SK-N-SH (cell line): ENCODE measurements at regions not wholly inside any gene's neighbourhood (a gene's known extent, or its start where the extent isn't known, plus 50 kb on each side); places are given as distances from the start of the nearest gene placed in this dataset.

Experiments
- CTCF ChIA-PET: fragments of 300-600, 350-600 bp; formaldehyde crosslinking; extraction: SDS; loops from one replicate; lab custom pipeline; 2021; lab: Yijun Ruan, JAX
- POLR2A ChIA-PET: fragments of 350-600 bp; sonication (Branson Sonifier 250); formaldehyde crosslinking; extraction: SDS; loops from one replicate; lab custom pipeline; 2020; ENCODE audit warnings: antibody characterized with exemption, inconsistent platforms; lab: Yijun Ruan, JAX
- DNase-seq: peaks from one replicate; pipeline ENCODE4 v3.0.0; 2012
- H2AFZ ChIP-seq: fragments of 200-600 bp; sonication (generic); 2 replicates; pipeline ENCODE4 v1.8.1; 2016; ENCODE audit warnings: antibody characterized with exemption, mild to moderate bottlenecking, low read depth
- H3F3A ChIP-seq: fragments of 200-600 bp; sonication (generic); replicated peaks from 2 replicates; pipeline ENCODE3; 2016; ENCODE audit warnings: antibody characterized with exemption, mild to moderate bottlenecking; ENCODE audit not compliant: insufficient read depth
- H3K27ac ChIP-seq, 2 experiments: fragments of 200-500 bp in 1 of 2; fragments of 200-600 bp in 1 of 2; sonication (Bioruptor generic) in 1 of 2; sonication (generic), shearing (Covaris generic) in 1 of 2; 2 replicates each; pipeline versions ENCODE4 v1.5.1 to v1.6.1; 2014 to 2016; ENCODE audit warnings: low read depth in 2 of 2, inconsistent platforms in 1 of 2, low read length in 1 of 2, mild to moderate bottlenecking in 1 of 2, mixed read lengths in 1 of 2
- H3K27me3 ChIP-seq: fragments of 200-600 bp; sonication (generic), shearing (Covaris generic); 2 replicates; pipeline ENCODE4 v1.6.1; 2016; ENCODE audit warnings: mixed run types; ENCODE audit not compliant: insufficient read depth
- H3K36me3 ChIP-seq, 2 experiments: fragments of 200-500 bp in 1 of 2; fragments of 200-600 bp in 1 of 2; sonication (Bioruptor generic) in 1 of 2; sonication (generic) in 1 of 2; replicated peaks in 1 of 2; 2 replicates each; pipeline versions ENCODE3 to v1.5.1; 2014 to 2016; ENCODE audit warnings: low read length in 1 of 2, mild to moderate bottlenecking in 1 of 2; ENCODE audit not compliant: insufficient read depth in 2 of 2, control insufficient read depth in 1 of 2
- H3K4me1 ChIP-seq, 2 experiments: fragments of 200-500 bp in 1 of 2; fragments of 200-600 bp in 1 of 2; sonication (Bioruptor generic) in 1 of 2; sonication (generic), shearing (Covaris generic) in 1 of 2; 2 replicates each; pipeline versions ENCODE4 v1.5.1 to v1.6.1; 2014 to 2016; ENCODE audit warnings: low read depth in 1 of 2, low read length in 1 of 2, mixed run types in 1 of 2; ENCODE audit not compliant: insufficient read depth in 2 of 2, control insufficient read depth in 1 of 2
- H3K4me2 ChIP-seq: fragments of 200-600 bp; sonication (generic), shearing (Covaris generic); 2 replicates; pipeline ENCODE4 v1.6.1; 2017; ENCODE audit warnings: mixed run types
- H3K4me3 ChIP-seq, 2 experiments: fragments of 200-500 bp in 1 of 2; fragments of 200-600 bp in 1 of 2; sonication (Bioruptor generic) in 1 of 2; sonication (generic), shearing (Covaris generic) in 1 of 2; 2 replicates each; pipeline versions ENCODE4 v1.5.1 to v1.8.1; 2014 to 2016; ENCODE audit warnings: low read depth in 2 of 2, inconsistent platforms in 1 of 2, low read length in 1 of 2, mild to moderate bottlenecking in 1 of 2, mixed read lengths in 1 of 2, moderate library complexity in 1 of 2
- H3K79me2 ChIP-seq: fragments of 200-600 bp; sonication (generic); 2 replicates; pipeline ENCODE4 v1.8.1; 2017; ENCODE audit warnings: mild to moderate bottlenecking; ENCODE audit not compliant: insufficient read depth
- H3K9ac ChIP-seq: fragments of 200-600 bp; sonication (generic); 2 replicates; pipeline ENCODE4 v1.6.1; 2017; ENCODE audit warnings: mixed run types
- H3K9me2 ChIP-seq: fragments of 200-600 bp; sonication (generic); 2 replicates; pipeline ENCODE4 v1.6.1; 2017; ENCODE audit warnings: mixed run types
- H3K9me3 ChIP-seq: fragments of 200-600 bp; sonication (generic); 2 replicates; pipeline ENCODE4 v1.6.1; 2017; ENCODE audit warnings: mixed run types, mild to moderate bottlenecking, moderate library complexity
- H4K20me1 ChIP-seq: fragments of 200-600 bp; sonication (generic); 2 replicates; pipeline ENCODE4 v1.6.1; 2017; ENCODE audit warnings: mild to moderate bottlenecking, mixed run types; ENCODE audit not compliant: insufficient read depth
- CHD2 ChIP-seq: fragments of 150-350 bp; IDR thresholded peaks from 2 replicates; pipeline ENCODE4 v1.6.1; 2018; ENCODE audit warnings: low read length; ENCODE audit not compliant: partially characterized antibody
- EZH2phosphoT487 ChIP-seq: fragments of 200-600 bp; sonication (generic); IDR thresholded peaks from 2 replicates; pipeline ENCODE4 v1.6.1; 2017; ENCODE audit warnings: low read depth, mixed run types, mild to moderate bottlenecking, antibody characterized with exemption, moderate library complexity, borderline replicate concordance
- FOSL2 ChIP-seq: IDR thresholded peaks from 2 replicates; pipeline ENCODE4 v1.4.0; 2012; ENCODE audit warnings: low read depth, mild to moderate bottlenecking, moderate library complexity, borderline replicate concordance
- FOXJ3 ChIP-seq: sonication (generic); formaldehyde crosslinking; IDR thresholded peaks from 2 replicates; pipeline ENCODE4 v1.5.1; 2020; ENCODE audit warnings: mild to moderate bottlenecking, missing genetic modification reagents
- GABPA ChIP-seq: IDR thresholded peaks from 2 replicates; pipeline ENCODE4 v1.4.0; 2012; ENCODE audit warnings: low read depth, mild to moderate bottlenecking
- GATA2 ChIP-seq: sonication (generic); formaldehyde crosslinking; IDR thresholded peaks from 2 replicates; pipeline ENCODE4 v1.5.0; 2020; ENCODE audit warnings: mild to moderate bottlenecking, missing genetic modification reagents
- JUND ChIP-seq: IDR thresholded peaks from 2 replicates; pipeline ENCODE4 v1.4.0; 2012
- NRF1 ChIP-seq: IDR thresholded peaks from 2 replicates; pipeline ENCODE4 v1.6.1; 2012; ENCODE audit warnings: low read depth, mild to moderate bottlenecking, low read length
- POLR2AphosphoS5 ChIP-seq: IDR thresholded peaks from 2 replicates; pipeline ENCODE4 v1.6.1; 2012; ENCODE audit warnings: low read depth, low read length
- RAD21 ChIP-seq: IDR thresholded peaks from 2 replicates; pipeline ENCODE4 v1.6.1; 2012; ENCODE audit warnings: mild to moderate bottlenecking, low read length
- RCOR1 ChIP-seq: fragments of 150-350 bp; IDR thresholded peaks from 2 replicates; pipeline ENCODE4 v1.6.1; 2017; ENCODE audit warnings: antibody characterized with exemption, low read length
- RXRA ChIP-seq: IDR thresholded peaks from 2 replicates; pipeline ENCODE4 v1.4.0; 2012; ENCODE audit warnings: low read depth, mild to moderate bottlenecking, borderline replicate concordance
- SIN3A ChIP-seq: IDR thresholded peaks from 2 replicates; pipeline ENCODE4 v1.6.1; 2012; ENCODE audit warnings: low read depth, mild to moderate bottlenecking, low read length, moderate library complexity, borderline replicate concordance
- YY1 ChIP-seq: IDR thresholded peaks from 2 replicates; pipeline ENCODE4 v1.4.0; 2012; ENCODE audit warnings: low read depth, mild to moderate bottlenecking
- WGBS: methylation state at CpG from one replicate; pipeline ENCODE4 v1.1.6; 2017; ENCODE audit warnings: low lambda C conversion rate; 5-methylcytosine and 5-hydroxymethylcytosine counted together
- TF ChIP-seq, protein P1 (sequence below): fragments of 150-350 bp; IDR thresholded peaks from 2 replicates; pipeline ENCODE4 v1.6.1; 2017; ENCODE audit warnings: antibody characterized with exemption, low read length, low read depth, borderline replicate concordance
- TF ChIP-seq, protein P2 (sequence below): fragments of 150-350 bp; IDR thresholded peaks from 2 replicates; pipeline ENCODE4 v1.6.1; 2016; ENCODE audit warnings: mild to moderate bottlenecking, low read depth, low read length
- TF ChIP-seq, protein P3 (sequence below): IDR thresholded peaks from 2 replicates; pipeline ENCODE4 v1.4.0; 2012; ENCODE audit warnings: low read depth, borderline replicate concordance
- TF ChIP-seq, protein P4 (sequence below): IDR thresholded peaks from 2 replicates; pipeline ENCODE4; 2012

DNA sequence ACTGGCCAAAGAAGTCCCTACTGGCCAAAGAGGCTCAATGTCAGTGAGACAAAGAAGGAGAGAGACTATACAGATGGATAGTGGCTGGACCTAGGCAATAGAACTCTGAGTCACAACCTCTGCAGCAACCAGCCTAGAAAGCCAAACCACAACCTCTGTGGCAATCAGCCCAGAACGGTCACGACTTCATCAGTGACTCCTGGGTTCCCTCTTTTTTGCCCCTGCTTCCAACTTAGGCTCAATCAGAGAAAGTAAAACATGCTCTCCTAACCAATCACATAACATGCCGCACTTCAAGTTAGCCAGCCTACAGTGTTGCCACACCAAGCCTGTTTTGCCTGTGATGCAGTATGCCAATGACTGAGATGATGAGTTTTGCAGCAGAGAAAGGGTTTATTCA lies 203.4 kb downstream of the ANAPC10 start:
- Histone ChIP-seq H3K27me3 (no peaks in the 10 kb centered on the region), H3K4me2 (no peak overlapping the region), H3K27ac (no peak overlapping the region), H3K9ac (no peak overlapping the region), H3K4me1 (no peaks in the 10 kb centered on the region; a peak in 1 of 4 replicates), H3K4me3 (no peak overlapping the region), H3F3A (no peaks in the 10 kb centered on the region), H3K9me2 (no peaks in the 10 kb centered on the region), H3K36me3 (no peaks in the 10 kb centered on the region), H2AFZ (no peak overlapping the region), H3K9me3 (no peaks in the 10 kb centered on the region), H4K20me1 (no peaks in the 10 kb centered on the region), H3K79me2 (no peaks in the 10 kb centered on the region)
- DNase-seq = no peak
- TF ChIP-seq CHD2 (no peak), EZH2phosphoT487 (no peak), RAD21 (no peak), SIN3A (no peak), FOXJ3 (CRISPR knock-in tag) (no peak), GATA2 (CRISPR knock-in tag) (no peak), NRF1 (no peak), GABPA (no peak)
- TF ChIP-seq, protein P1, sequence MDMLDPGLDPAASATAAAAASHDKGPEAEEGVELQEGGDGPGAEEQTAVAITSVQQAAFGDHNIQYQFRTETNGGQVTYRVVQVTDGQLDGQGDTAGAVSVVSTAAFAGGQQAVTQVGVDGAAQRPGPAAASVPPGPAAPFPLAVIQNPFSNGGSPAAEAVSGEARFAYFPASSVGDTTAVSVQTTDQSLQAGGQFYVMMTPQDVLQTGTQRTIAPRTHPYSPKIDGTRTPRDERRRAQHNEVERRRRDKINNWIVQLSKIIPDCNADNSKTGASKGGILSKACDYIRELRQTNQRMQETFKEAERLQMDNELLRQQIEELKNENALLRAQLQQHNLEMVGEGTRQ = no peak
- ChIA-PET POLR2A (no interaction called here), CTCF (no interaction called here)
- 7% methylated on average over 1 of the region's 3 CpGs for WGBS

DNA sequence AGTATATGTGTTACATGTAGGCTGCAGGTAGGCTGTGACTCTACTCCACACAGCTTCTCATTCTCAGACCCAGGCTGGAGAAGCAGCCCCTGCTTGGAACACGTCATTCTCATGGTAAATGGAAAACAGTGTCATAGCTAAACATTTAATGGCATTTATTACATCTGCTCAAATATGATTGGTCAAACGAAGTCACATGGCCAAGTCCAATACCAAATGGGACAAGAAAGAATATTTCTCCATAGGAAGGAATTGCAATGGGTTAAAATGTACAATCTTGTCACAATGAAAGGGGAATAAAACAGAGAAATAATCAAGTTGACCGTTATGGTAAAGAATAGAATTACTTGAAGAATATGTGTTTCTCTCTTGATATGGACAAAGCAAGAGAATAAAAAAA lies 198.6 kb downstream of the ANAPC10 start:
- 3% methylated on average over 3 of the region's 3 CpGs for WGBS
- H3K79me2 ChIP-seq = no peaks in the 10 kb centered on the region
- no peak overlapping the region for H3K27ac ChIP-seq
- H3K9me3 ChIP-seq = no peaks in the 10 kb centered on the region
- H3K27me3 ChIP-seq = no peaks in the 10 kb centered on the region
- H3K9ac ChIP-seq = no peak overlapping the region
- ChIA-PET CTCF (interaction anchor here (1.1 kb wide), 1 partner anchor 10 kb away, joined by 3 read pairs; no protein-coding TSS in a partner anchor), POLR2A (no interaction called here)
- no peak overlapping the region for H3K4me3 ChIP-seq
- DNase-seq = no peak
- H4K20me1 ChIP-seq = no peaks in the 10 kb centered on the region
- TF ChIP-seq RXRA = no peak
- TF ChIP-seq SIN3A = no peak
- no peak for TF ChIP-seq RCOR1
- H3K9me2 ChIP-seq = no peaks in the 10 kb centered on the region
- H3K36me3 ChIP-seq = no peaks in the 10 kb centered on the region
- no peaks in the 10 kb centered on the region for H3K4me1 ChIP-seq
- H2AFZ ChIP-seq = no peak overlapping the region
- no peaks in the 10 kb centered on the region for H3F3A ChIP-seq
- H3K4me2 ChIP-seq = no peak overlapping the region

DNA sequence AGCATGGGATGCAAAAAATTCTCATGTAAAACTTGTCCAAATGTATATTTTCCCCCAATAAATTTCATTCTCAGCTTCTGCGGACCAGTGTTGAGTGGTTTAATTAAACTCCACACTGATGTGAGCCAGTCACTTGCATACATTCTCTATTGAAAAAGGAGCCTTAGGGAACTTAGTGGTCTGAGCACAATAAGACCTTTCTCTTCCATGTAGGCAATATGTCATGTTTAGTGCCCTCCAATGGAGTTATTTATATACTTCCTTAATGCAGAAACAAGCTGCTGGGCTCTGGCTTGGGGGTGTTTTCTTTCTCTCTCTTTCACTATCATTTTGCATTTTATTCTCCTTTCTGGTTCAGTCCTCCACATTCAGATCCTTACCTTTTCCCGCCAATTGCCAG lies 196.9 kb downstream of the ANAPC10 start:
- Histone ChIP-seq H3K9me3 (no peaks in the 10 kb centered on the region), H3K79me2 (no peaks in the 10 kb centered on the region), H3K36me3 (no peaks in the 10 kb centered on the region), H3K4me3 (no peak overlapping the region), H3K4me2 (no peak overlapping the region), H3K4me1 (no peaks in the 10 kb centered on the region), H3F3A (no peaks in the 10 kb centered on the region), H3K9ac (no peak overlapping the region), H4K20me1 (no peaks in the 10 kb centered on the region), H3K27me3 (no peaks in the 10 kb centered on the region), H3K9me2 (no peaks in the 10 kb centered on the region), H2AFZ (no peak overlapping the region), H3K27ac (no peak overlapping the region)
- POLR2A ChIA-PET = no interaction called here
- 34% methylated on average over 2 of the region's 2 CpGs for WGBS
- CTCF ChIA-PET = no interaction called here
- DNase-seq = no peak
- TF ChIP-seq RCOR1 (no peak), SIN3A (no peak), RXRA (no peak), JUND (no peak), POLR2AphosphoS5 (no peak), YY1 (no peak), GABPA (no peak), NRF1 (no peak), RAD21 (no peak), FOSL2 (no peak)
- TF ChIP-seq, protein P2, sequence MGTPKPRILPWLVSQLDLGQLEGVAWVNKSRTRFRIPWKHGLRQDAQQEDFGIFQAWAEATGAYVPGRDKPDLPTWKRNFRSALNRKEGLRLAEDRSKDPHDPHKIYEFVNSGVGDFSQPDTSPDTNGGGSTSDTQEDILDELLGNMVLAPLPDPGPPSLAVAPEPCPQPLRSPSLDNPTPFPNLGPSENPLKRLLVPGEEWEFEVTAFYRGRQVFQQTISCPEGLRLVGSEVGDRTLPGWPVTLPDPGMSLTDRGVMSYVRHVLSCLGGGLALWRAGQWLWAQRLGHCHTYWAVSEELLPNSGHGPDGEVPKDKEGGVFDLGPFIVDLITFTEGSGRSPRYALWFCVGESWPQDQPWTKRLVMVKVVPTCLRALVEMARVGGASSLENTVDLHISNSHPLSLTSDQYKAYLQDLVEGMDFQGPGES = no peak
- TF ChIP-seq, protein P1 = no peak
- TF ChIP-seq, protein P3, sequence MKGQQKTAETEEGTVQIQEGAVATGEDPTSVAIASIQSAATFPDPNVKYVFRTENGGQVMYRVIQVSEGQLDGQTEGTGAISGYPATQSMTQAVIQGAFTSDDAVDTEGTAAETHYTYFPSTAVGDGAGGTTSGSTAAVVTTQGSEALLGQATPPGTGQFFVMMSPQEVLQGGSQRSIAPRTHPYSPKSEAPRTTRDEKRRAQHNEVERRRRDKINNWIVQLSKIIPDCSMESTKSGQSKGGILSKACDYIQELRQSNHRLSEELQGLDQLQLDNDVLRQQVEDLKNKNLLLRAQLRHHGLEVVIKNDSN = no peak
- TF ChIP-seq, protein P4, sequence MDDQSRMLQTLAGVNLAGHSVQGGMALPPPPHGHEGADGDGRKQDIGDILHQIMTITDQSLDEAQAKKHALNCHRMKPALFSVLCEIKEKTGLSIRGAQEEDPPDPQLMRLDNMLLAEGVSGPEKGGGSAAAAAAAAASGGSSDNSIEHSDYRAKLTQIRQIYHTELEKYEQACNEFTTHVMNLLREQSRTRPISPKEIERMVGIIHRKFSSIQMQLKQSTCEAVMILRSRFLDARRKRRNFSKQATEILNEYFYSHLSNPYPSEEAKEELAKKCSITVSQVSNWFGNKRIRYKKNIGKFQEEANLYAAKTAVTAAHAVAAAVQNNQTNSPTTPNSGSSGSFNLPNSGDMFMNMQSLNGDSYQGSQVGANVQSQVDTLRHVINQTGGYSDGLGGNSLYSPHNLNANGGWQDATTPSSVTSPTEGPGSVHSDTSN = no peak
